ENCODE measurements at regions not wholly inside any gene's neighbourhood (a gene's known extent, or its start where the extent isn't known, plus 50 kb on each side); places are given as distances from the start of the nearest gene placed in this dataset.

DNA sequence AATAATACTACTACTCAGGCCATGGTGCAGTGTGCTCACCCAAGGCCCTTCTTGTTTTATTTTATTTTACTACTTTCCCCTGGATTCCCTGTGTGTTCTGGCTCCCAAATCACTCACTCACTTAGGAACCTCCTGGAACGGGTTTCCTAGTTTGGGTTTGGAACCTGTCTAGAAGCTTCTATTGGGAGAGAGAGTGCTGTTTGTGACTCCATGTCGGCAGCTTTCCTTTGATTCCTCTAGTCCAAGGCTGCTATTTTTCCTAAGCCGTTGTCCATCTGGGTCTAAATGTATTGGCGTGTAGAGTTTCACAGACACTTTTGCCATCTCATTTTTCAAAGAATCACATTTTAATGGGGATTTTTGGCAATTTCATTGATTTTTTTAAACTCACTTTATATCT, 70.8 kb downstream of the FOXA2 start:
- Histone ChIP-seq H3K9me3 (replicated peaks in 1 of 2; ENCODE audit: control insufficient read depth in 1 of 2, insufficient read depth in 1 of 2, low read length in 2 of 2) (no peaks in the 10 kb centered on the region), H2AFZ (ENCODE audit: insufficient read depth, low read depth, low read length, poor library complexity, severe bottlenecking) (no peak overlapping the region), H3K79me2 (ENCODE audit: insufficient read depth, low read length) (no peaks in the 10 kb centered on the region), H3K4me2 (replicated peaks; ENCODE audit: extremely low read depth, low read length, poor library complexity, severe bottlenecking) (no peak overlapping the region), H3K4me3 (replicated peaks in 1 of 3; ENCODE audit: low read depth in 2 of 3, low read length in 3 of 3) (no peak overlapping the region), H3K4me1 (ENCODE audit: control insufficient read depth in 1 of 2, insufficient read depth in 2 of 2, low read length in 2 of 2) (no peaks in the 10 kb centered on the region), H3K27ac (ENCODE audit: low read depth in 1 of 2, low read length in 2 of 2) (no peak overlapping the region), H3K27me3 (ENCODE audit: control insufficient read depth in 2 of 2, insufficient read depth in 2 of 2, low read length in 2 of 2) (no peaks in the 10 kb centered on the region), H3K9ac (ENCODE audit: insufficient read depth, low read length, poor library complexity, severe bottlenecking) (no peak overlapping the region), H3K36me3 (replicated peaks in 1 of 2; ENCODE audit: control insufficient read depth in 1 of 2, insufficient read depth in 2 of 2, low read length in 2 of 2) (no peaks in the 10 kb centered on the region), H4K20me1 (ENCODE audit: insufficient read depth, low read length) (no peaks in the 10 kb centered on the region)
- H3K4me3 Mint-ChIP-seq = no peak overlapping the region
- no peaks in the 10 kb centered on the region for H3K4me1 Mint-ChIP-seq
- TF ChIP-seq, protein P1, sequence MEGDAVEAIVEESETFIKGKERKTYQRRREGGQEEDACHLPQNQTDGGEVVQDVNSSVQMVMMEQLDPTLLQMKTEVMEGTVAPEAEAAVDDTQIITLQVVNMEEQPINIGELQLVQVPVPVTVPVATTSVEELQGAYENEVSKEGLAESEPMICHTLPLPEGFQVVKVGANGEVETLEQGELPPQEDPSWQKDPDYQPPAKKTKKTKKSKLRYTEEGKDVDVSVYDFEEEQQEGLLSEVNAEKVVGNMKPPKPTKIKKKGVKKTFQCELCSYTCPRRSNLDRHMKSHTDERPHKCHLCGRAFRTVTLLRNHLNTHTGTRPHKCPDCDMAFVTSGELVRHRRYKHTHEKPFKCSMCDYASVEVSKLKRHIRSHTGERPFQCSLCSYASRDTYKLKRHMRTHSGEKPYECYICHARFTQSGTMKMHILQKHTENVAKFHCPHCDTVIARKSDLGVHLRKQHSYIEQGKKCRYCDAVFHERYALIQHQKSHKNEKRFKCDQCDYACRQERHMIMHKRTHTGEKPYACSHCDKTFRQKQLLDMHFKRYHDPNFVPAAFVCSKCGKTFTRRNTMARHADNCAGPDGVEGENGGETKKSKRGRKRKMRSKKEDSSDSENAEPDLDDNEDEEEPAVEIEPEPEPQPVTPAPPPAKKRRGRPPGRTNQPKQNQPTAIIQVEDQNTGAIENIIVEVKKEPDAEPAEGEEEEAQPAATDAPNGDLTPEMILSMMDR (IDR thresholded peaks at IDR 0.05) = no peak
- WGBS (ENCODE audit: insufficient coverage) = 100% methylated on average over 1 of the region's 4 CpGs
- DNase-seq = no peak
- H3K36me3 Mint-ChIP-seq = no peaks in the 10 kb centered on the region
- H3K27ac Mint-ChIP-seq = no peak overlapping the region
- peaks cover 0 to 2% (median 0%) of the 10 kb centered on the region in 7 donors for H3K9me3 Mint-ChIP-seq
- peaks cover 2 to 10% (median 9%) of the 10 kb centered on the region in 3 donors for H3K27me3 Mint-ChIP-seq (ENCODE audit: low read depth in 3 of 3)
- intact Hi-C loops (cut with micrococcal nuclease) = no loop called here

DNA sequence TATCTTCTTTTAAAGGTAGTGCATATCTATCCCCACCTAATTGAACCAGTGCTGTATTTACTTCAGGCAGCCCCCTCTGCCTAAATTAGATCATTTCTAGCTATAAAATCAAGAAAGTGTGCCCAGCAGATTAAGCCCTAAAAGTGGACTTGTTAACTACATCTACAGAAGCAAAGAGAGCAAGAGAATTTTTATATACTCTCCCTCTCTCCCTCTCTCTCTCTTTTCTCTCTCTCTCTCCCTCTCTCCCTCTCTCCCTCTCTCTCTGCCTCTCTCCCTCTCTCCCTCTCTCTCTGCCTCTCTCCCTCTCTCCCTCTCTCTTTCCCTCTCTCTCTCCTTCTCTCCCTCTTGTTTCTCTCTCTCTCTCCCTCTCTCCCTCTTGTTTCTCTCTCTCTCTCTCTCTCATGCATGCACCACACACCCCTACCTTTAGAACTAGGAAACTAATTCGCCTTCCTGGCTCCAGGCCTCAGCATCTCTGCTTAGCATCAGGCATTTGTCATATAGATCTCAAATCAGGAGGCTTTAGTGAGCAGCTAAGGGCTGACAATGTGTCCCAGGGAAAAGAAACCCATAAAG, 71.4 kb downstream of the FOXA2 start:
- no peak for DNase-seq
- no peak overlapping the region for H3K9ac ChIP-seq (ENCODE audit: insufficient read depth, low read length, poor library complexity, severe bottlenecking)
- H3K36me3 ChIP-seq (replicated peaks in 1 of 2; ENCODE audit: control insufficient read depth in 1 of 2, insufficient read depth in 2 of 2, low read length in 2 of 2) = no peaks in the 10 kb centered on the region
- H3K9me3 ChIP-seq (replicated peaks in 1 of 2; ENCODE audit: control insufficient read depth in 1 of 2, insufficient read depth in 1 of 2, low read length in 2 of 2) = no peaks in the 10 kb centered on the region
- peaks cover 0 to 2% (median 0%) of the 10 kb centered on the region in 7 donors for H3K9me3 Mint-ChIP-seq
- H3K79me2 ChIP-seq (ENCODE audit: insufficient read depth, low read length) = no peaks in the 10 kb centered on the region
- H3K4me2 ChIP-seq (replicated peaks; ENCODE audit: extremely low read depth, low read length, poor library complexity, severe bottlenecking) = no peak overlapping the region
- intact Hi-C loops (cut with micrococcal nuclease) = no loop called here
- WGBS (ENCODE audit: insufficient coverage) = 71% methylated on average over 1 of the region's 1 CpG
- H3K36me3 Mint-ChIP-seq = no peaks in the 10 kb centered on the region
- H3K4me3 ChIP-seq (replicated peaks in 1 of 3; ENCODE audit: low read depth in 2 of 3, low read length in 3 of 3) = no peak overlapping the region
- no peaks in the 10 kb centered on the region for H3K27me3 ChIP-seq (ENCODE audit: control insufficient read depth in 2 of 2, insufficient read depth in 2 of 2, low read length in 2 of 2)
- H2AFZ ChIP-seq (ENCODE audit: insufficient read depth, low read depth, low read length, poor library complexity, severe bottlenecking) = no peak overlapping the region
- no peaks in the 10 kb centered on the region for H4K20me1 ChIP-seq (ENCODE audit: insufficient read depth, low read length)
- H3K4me1 Mint-ChIP-seq = no peaks in the 10 kb centered on the region
- no peak overlapping the region for H3K27ac Mint-ChIP-seq
- no peaks in the 10 kb centered on the region for H3K4me1 ChIP-seq (ENCODE audit: control insufficient read depth in 1 of 2, insufficient read depth in 2 of 2, low read length in 2 of 2)
- H3K27me3 Mint-ChIP-seq (ENCODE audit: low read depth in 3 of 3) = peaks cover 2 to 11% (median 11%) of the 10 kb centered on the region in 3 donors
- TF ChIP-seq, protein P1 (IDR thresholded peaks at IDR 0.05) = no peak
- H3K4me3 Mint-ChIP-seq = no peak overlapping the region
- H3K27ac ChIP-seq (ENCODE audit: low read depth in 1 of 2, low read length in 2 of 2) = no peak overlapping the region

Measured in CD14-positive monocyte (primary cell).